WTC11 (cell line): ENCODE measurements at regions not wholly inside any gene's neighbourhood (a gene's known extent, or its start where the extent isn't known, plus 50 kb on each side); places are given as distances from the start of the nearest gene placed in this dataset.

Experiments used
- ATAC-seq: fragments of 200-7000 bp; cut with Tn5 transposase; 2 replicates; pipeline ENCODE4 v1.10.0; 2021; ENCODE audit warnings: mild to moderate bottlenecking, moderate library complexity
- CTCF ChIA-PET: fragments of 300-600 bp; sonication (Branson Sonifier 250); formaldehyde crosslinking; loops from one replicate; lab custom pipeline; 2021; ENCODE audit warnings: antibody characterized with exemption; lab: Charles Lee
- POLR2A ChIA-PET: fragments of 350-600 bp; sonication (Branson Sonifier 250); formaldehyde crosslinking; loops from one replicate; lab custom pipeline; 2021; ENCODE audit warnings: antibody characterized with exemption; lab: Charles Lee
- DNase-seq: peaks from one replicate; pipeline ENCODE4 v3.0.0; 2021; ENCODE audit warnings: low spot score
- H3K27ac Mint-ChIP-seq: 2 replicates; pipeline ENCODE4 v1.8.0; 2021; ENCODE audit warnings: mixed read lengths
- H3K27me3 Mint-ChIP-seq: 2 replicates; pipeline ENCODE4 v1.8.0; 2021; ENCODE audit warnings: low read depth, mild to moderate bottlenecking, moderate library complexity, mixed read lengths
- H3K36me3 Mint-ChIP-seq: 2 replicates; pipeline ENCODE4 v1.8.0; 2021; ENCODE audit warnings: mixed read lengths
- H3K4me1 Mint-ChIP-seq: 2 replicates; pipeline ENCODE4 v1.8.0; 2022; ENCODE audit warnings: mixed read lengths
- H3K4me3 Mint-ChIP-seq: 2 replicates; pipeline ENCODE4 v1.8.0; 2021; ENCODE audit warnings: mild to moderate bottlenecking, moderate library complexity, mixed read lengths
- H3K9me3 Mint-ChIP-seq: 2 replicates; pipeline ENCODE4 v1.8.0; 2021; ENCODE audit warnings: mixed read lengths
- ATF1 ChIP-seq: sonication (generic); formaldehyde crosslinking; IDR thresholded peaks from 2 replicates; pipeline ENCODE4 v1.8.1; 2023; ENCODE audit warnings: mild to moderate bottlenecking, moderate library complexity, missing genetic modification reagents
- ELF4 ChIP-seq: sonication (generic); formaldehyde crosslinking; IDR thresholded peaks from 2 replicates; pipeline ENCODE4 v1.8.1; 2022; ENCODE audit warnings: low read depth, mild to moderate bottlenecking, moderate library complexity, missing genetic modification reagents
- FOXP1 ChIP-seq: sonication (generic); formaldehyde crosslinking; IDR thresholded peaks from 2 replicates; pipeline ENCODE4 v1.8.0; 2022; ENCODE audit warnings: missing genetic modification reagents, mild to moderate bottlenecking, moderate library complexity, borderline replicate concordance
- GRHL2 ChIP-seq: fragments of 250-450 bp; sonication (Bioruptor Pico); IDR thresholded peaks from 2 replicates; pipeline ENCODE4 v1.8.0; 2022; ENCODE audit warnings: mild to moderate bottlenecking, moderate library complexity; ENCODE audit not compliant: insufficient replicate concordance, severe bottlenecking
- GTF2I ChIP-seq: fragments of 250-450 bp; sonication (Bioruptor Pico); conservative IDR thresholded peaks from 2 replicates; pipeline ENCODE4 v1.4.0; 2021; ENCODE audit warnings: mild to moderate bottlenecking
- HMGA2 ChIP-seq: fragments of 250-450 bp; sonication (Bioruptor Pico); IDR thresholded peaks from 2 replicates; pipeline ENCODE4 v1.4.0; 2021; ENCODE audit warnings: mild to moderate bottlenecking, moderate library complexity
- JAZF1 ChIP-seq: fragments of 250-450 bp; sonication (Bioruptor Pico); IDR thresholded peaks from 2 replicates; pipeline ENCODE4 v1.9.0; 2021; ENCODE audit warnings: moderate library complexity, mild to moderate bottlenecking, inconsistent platforms
- JUN ChIP-seq: sonication (generic); formaldehyde crosslinking; IDR thresholded peaks from 2 replicates; pipeline ENCODE4 v1.8.0; 2023; ENCODE audit warnings: mild to moderate bottlenecking, missing genetic modification reagents
- NR1H2 ChIP-seq: sonication (generic); formaldehyde crosslinking; IDR thresholded peaks from 2 replicates; pipeline ENCODE4 v1.9.0; 2021; ENCODE audit warnings: mild to moderate bottlenecking, moderate library complexity, missing genetic modification reagents
- ZNF317 ChIP-seq: sonication (generic); formaldehyde crosslinking; IDR thresholded peaks from 2 replicates; pipeline ENCODE4 v1.8.1; 2023; ENCODE audit warnings: low read depth, mild to moderate bottlenecking, moderate library complexity, missing genetic modification reagents, borderline replicate concordance
- TF ChIP-seq, protein P1 (sequence below): fragments of 250-450 bp; sonication (Bioruptor Pico); IDR thresholded peaks from 2 replicates; pipeline ENCODE4 v1.9.0; 2021; ENCODE audit warnings: moderate library complexity, mild to moderate bottlenecking, inconsistent platforms, borderline replicate concordance
- TF ChIP-seq, protein P2 (sequence below): sonication (generic); formaldehyde crosslinking; IDR thresholded peaks from 2 replicates; pipeline ENCODE4 v1.8.1; 2022; ENCODE audit warnings: mild to moderate bottlenecking, missing genetic modification reagents, moderate library complexity, borderline replicate concordance
- TF ChIP-seq, protein P3 (sequence below): sonication (generic); formaldehyde crosslinking; IDR thresholded peaks from 2 replicates; pipeline ENCODE4 v1.8.1; 2023; ENCODE audit warnings: mild to moderate bottlenecking, missing genetic modification reagents, borderline replicate concordance
- TF ChIP-seq, protein P4 (sequence below): sonication (generic); formaldehyde crosslinking; IDR thresholded peaks from 2 replicates; pipeline ENCODE4 v1.8.0; 2022; ENCODE audit warnings: mild to moderate bottlenecking, missing genetic modification reagents

DNA sequence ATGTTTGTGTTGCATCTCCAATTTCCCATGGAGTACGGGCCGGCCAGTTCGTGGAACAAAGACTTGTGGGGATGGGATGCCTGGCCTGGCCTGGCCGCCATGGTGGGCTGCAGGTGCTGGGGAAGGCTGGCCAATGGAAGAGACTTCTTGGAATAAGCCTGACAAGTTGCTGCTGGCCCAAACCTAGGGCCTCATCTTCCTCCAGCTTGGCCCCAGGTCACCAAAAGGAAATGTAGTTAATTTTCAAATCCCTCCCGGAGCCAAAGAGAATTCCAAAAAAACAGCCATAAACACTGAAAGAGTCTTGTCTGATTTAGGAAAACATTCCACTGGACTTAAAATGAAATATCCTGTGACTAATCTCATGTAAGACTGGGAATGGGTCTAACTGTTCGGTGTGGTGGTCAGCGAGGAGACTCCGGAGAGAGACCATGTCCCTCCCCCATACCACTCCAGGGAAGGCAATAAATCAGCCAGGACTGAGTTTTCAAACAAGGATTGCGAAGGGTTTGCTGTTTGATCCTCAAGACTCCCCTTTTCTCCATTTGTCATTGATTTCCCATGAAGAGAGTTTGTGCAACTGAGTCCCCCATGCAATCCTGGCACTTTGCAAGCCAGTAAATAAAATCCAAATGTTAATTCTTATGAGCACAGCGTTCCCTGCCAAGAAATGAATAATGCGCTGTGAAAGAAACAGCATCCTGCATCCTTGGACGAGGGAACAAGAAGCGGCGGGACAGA lies 128.7 kb upstream of the HABP2 start (continued):
- no peak for TF ChIP-seq JAZF1 (CRISPR knock-in tag)
- TF ChIP-seq ATF1 (CRISPR knock-in tag): no peak
- TF ChIP-seq, protein P1, sequence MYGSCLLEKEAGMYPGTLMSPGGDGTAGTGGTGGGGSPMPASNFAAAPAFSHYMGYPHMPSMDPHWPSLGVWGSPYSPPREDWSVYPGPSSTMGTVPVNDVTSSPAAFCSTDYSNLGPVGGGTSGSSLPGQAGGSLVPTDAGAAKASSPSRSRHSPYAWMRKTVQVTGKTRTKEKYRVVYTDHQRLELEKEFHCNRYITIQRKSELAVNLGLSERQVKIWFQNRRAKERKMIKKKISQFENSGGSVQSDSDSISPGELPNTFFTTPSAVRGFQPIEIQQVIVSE (CRISPR knock-in tag): no peak
- TF ChIP-seq JUN: no peak
- no peak for TF ChIP-seq GRHL2 (CRISPR knock-in tag)
- TF ChIP-seq FOXP1 (CRISPR knock-in tag): no peak
- TF ChIP-seq, protein P2, sequence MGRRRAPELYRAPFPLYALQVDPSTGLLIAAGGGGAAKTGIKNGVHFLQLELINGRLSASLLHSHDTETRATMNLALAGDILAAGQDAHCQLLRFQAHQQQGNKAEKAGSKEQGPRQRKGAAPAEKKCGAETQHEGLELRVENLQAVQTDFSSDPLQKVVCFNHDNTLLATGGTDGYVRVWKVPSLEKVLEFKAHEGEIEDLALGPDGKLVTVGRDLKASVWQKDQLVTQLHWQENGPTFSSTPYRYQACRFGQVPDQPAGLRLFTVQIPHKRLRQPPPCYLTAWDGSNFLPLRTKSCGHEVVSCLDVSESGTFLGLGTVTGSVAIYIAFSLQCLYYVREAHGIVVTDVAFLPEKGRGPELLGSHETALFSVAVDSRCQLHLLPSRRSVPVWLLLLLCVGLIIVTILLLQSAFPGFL (CRISPR knock-in tag): no peak
- TF ChIP-seq, protein P3, sequence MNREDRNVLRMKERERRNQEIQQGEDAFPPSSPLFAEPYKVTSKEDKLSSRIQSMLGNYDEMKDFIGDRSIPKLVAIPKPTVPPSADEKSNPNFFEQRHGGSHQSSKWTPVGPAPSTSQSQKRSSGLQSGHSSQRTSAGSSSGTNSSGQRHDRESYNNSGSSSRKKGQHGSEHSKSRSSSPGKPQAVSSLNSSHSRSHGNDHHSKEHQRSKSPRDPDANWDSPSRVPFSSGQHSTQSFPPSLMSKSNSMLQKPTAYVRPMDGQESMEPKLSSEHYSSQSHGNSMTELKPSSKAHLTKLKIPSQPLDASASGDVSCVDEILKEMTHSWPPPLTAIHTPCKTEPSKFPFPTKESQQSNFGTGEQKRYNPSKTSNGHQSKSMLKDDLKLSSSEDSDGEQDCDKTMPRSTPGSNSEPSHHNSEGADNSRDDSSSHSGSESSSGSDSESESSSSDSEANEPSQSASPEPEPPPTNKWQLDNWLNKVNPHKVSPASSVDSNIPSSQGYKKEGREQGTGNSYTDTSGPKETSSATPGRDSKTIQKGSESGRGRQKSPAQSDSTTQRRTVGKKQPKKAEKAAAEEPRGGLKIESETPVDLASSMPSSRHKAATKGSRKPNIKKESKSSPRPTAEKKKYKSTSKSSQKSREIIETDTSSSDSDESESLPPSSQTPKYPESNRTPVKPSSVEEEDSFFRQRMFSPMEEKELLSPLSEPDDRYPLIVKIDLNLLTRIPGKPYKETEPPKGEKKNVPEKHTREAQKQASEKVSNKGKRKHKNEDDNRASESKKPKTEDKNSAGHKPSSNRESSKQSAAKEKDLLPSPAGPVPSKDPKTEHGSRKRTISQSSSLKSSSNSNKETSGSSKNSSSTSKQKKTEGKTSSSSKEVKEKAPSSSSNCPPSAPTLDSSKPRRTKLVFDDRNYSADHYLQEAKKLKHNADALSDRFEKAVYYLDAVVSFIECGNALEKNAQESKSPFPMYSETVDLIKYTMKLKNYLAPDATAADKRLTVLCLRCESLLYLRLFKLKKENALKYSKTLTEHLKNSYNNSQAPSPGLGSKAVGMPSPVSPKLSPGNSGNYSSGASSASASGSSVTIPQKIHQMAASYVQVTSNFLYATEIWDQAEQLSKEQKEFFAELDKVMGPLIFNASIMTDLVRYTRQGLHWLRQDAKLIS (CRISPR knock-in tag): no peak
- no peak for TF ChIP-seq ZNF317 (CRISPR knock-in tag)

DNA sequence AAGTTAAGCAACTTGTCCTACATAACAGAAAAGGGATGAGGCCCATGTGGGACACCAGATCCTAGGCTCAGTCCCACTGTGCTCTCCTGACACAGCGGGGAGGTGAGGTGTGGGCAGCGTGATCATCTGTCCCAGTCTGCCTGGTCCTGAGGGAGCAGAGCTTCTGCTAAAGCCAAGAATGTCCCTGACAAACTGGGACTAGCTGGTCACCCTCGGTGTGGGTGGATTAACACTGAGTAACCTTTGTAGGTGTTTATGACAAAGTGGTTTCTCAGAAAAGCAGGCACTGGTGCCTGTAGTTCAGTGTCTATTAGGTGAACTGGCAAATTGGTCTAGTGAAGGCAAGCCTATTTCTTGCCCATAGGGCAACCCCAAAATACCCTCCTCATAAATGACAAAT lies 127.8 kb upstream of the HABP2 start:
- TF ChIP-seq NR1H2 (CRISPR knock-in tag) (no peak), HMGA2 (no peak), ELF4 (CRISPR knock-in tag) (no peak), GTF2I (CRISPR knock-in tag) (no peak)
- ChIA-PET POLR2A (no interaction called here), CTCF (no interaction called here)
- Mint-ChIP-seq H3K4me3 (no peak overlapping the region), H3K27me3 (peaks cover 8% of the 10 kb centered on the region), H3K27ac (no peak overlapping the region), H3K9me3 (peaks cover 17% of the 10 kb centered on the region), H3K36me3 (peaks cover 5% of the 10 kb centered on the region), H3K4me1 (no peaks in the 10 kb centered on the region)
- no peak for DNase-seq
- ATAC-seq: no peak

DNA sequence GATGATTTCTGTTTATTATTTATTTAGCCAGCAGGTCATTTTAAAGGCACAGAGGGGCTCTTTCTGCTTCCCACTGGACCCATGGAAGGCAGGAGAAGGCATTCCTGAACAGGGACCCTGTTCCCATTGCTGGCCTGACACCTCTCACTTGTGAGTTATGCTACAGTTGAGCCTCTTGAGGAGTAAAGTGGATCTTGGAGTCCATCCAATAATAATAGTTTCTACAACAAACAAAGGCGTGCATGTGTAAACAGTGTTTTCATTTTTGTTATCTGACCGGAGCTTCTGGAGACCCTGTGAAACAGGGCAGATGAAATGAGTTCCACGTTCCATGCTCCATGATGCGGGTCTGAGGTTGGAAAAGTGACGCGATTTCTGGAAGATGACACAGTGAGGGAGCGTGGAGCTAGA lies 127.3 kb upstream of the HABP2 start:
- no peaks in the 10 kb centered on the region for H3K4me1 Mint-ChIP-seq
- H3K4me3 Mint-ChIP-seq: no peak overlapping the region
- DNase-seq (no peak), ATAC-seq (no peak)
- H3K27me3 Mint-ChIP-seq: peaks cover 8% of the 10 kb centered on the region
- H3K36me3 Mint-ChIP-seq: peaks cover 1% of the 10 kb centered on the region; the same call in 1 of the 2 replicates
- ChIA-PET POLR2A (no interaction called here), CTCF (no interaction called here)
- H3K27ac Mint-ChIP-seq: no peak overlapping the region
- peaks cover 16% of the 10 kb centered on the region for H3K9me3 Mint-ChIP-seq
- TF ChIP-seq, protein P4, sequence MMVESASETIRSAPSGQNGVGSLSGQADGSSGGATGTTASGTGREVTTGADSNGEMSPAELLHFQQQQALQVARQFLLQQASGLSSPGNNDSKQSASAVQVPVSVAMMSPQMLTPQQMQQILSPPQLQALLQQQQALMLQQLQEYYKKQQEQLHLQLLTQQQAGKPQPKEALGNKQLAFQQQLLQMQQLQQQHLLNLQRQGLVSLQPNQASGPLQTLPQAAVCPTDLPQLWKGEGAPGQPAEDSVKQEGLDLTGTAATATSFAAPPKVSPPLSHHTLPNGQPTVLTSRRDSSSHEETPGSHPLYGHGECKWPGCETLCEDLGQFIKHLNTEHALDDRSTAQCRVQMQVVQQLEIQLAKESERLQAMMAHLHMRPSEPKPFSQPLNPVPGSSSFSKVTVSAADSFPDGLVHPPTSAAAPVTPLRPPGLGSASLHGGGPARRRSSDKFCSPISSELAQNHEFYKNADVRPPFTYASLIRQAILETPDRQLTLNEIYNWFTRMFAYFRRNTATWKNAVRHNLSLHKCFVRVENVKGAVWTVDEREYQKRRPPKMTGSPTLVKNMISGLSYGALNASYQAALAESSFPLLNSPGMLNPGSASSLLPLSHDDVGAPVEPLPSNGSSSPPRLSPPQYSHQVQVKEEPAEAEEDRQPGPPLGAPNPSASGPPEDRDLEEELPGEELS (CRISPR knock-in tag): no peak
